ENCODE measurements at regions not wholly inside any gene's neighbourhood (a gene's known extent, or its start where the extent isn't known, plus 50 kb on each side); places are given as distances from the start of the nearest gene placed in this dataset.

DNA sequence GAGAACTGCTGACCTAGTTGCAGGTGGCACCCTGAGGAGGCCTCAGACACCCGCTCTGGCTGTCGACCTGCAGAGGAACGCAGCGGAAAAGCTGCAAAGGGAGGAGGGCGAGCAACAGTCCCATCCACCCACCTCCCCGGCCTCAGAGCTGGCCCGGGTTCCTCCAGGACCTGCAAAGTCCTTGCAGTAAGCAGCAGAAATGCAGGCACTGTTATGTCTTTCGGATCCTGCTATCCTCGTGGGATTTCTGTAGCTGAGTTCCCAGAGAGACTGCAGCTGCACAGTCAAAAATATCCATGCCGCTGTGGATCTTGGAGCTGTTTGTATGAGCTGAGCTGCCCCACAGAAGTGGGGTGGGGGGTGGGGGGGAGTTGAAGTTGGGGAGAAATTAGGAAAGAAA, 251.3 kb downstream of the ANKRD60 start:
- TF ChIP-seq, protein P1, sequence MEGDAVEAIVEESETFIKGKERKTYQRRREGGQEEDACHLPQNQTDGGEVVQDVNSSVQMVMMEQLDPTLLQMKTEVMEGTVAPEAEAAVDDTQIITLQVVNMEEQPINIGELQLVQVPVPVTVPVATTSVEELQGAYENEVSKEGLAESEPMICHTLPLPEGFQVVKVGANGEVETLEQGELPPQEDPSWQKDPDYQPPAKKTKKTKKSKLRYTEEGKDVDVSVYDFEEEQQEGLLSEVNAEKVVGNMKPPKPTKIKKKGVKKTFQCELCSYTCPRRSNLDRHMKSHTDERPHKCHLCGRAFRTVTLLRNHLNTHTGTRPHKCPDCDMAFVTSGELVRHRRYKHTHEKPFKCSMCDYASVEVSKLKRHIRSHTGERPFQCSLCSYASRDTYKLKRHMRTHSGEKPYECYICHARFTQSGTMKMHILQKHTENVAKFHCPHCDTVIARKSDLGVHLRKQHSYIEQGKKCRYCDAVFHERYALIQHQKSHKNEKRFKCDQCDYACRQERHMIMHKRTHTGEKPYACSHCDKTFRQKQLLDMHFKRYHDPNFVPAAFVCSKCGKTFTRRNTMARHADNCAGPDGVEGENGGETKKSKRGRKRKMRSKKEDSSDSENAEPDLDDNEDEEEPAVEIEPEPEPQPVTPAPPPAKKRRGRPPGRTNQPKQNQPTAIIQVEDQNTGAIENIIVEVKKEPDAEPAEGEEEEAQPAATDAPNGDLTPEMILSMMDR (conservative IDR thresholded peaks at IDR 0.05): no peak
- TF ChIP-seq ZFX (IDR thresholded peaks at IDR 0.05): no peak
